GM21825 (cell line): ENCODE measurements at regions not wholly inside any gene's neighbourhood (a gene's known extent, or its start where the extent isn't known, plus 50 kb on each side); places are given as distances from the start of the nearest gene placed in this dataset.

Experiments used
- ATAC-seq: cut with Tn5 transposase; IDR thresholded peaks from one replicate; pipeline ENCODE4 v1.9.1; 2021; ENCODE audit warnings: mild to moderate bottlenecking, moderate library complexity; ENCODE audit not compliant: unreplicated experiment

DNA sequence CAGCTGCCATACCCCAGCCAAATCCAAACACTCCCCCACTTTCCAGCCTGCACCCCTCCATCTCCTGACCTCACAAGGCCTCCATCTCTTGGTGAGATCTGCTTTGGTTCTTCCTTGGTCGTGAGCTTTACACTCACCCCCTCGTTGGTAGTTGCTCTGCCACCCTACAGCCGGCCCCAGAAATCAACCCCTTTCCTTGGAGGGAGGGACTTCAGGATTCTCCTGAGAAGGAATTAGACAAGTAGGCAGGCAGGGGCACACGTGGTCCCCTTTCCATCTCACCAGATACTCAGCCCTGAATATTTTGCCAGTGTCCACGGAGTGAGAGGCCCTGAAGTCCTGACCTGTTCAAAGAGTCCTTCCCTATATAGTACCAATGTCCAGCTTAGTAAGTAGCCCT lies 120.0 kb upstream of the PWP1 start:
- ATAC-seq: no peak

DNA sequence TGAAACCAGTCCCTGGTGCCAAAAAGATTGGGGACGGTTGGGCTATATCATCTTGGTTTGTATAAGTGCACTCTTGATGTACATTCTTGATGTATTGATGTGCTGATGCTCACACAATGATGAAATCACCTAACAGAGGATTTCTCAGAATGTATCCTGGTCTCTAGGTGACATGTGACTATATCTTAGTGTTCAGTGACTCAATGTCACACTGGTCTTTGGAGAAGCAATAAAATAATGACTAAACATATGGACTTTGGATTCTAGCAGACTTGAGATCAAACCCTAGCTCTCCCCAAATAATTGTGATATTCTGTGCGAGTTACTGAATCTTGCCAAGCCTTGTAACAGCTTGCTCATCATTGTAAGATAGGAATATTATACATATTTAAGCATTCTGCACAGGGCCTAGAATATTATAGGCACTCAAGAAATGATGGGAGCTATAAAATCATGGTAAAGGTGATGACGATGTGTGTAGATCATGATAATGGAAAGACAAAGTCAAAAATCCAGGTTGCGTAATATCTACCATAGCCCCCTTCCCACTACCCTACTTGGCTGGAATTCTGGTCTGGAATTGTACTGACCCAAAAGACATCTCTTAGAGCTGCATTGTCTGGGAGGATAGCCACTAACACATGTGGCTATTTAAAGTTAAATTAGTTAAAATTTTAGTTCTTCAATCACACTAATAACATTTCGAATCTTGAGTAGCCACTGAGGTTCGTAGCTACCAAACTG lies 117.6 kb upstream of the PWP1 start:
- ATAC-seq: no peak

DNA sequence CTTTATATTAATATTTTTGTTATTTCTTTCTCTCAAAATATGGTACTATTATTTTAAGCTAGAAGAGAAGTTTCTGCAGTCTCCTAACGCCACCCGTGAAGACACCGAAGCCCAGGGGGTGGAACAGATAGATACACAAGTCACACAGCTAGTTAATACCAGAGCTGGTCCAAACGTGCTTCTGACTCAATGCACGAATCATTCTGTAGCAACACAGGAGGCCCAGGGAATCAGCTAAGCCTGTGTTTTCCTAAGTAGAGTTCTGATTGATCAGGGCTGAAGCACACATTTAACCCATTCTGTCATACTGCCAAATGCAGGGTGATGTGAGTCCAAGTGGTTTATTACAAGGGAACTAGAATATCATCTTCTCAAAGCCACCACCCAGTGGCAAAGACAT lies 116.9 kb upstream of the PWP1 start:
- no peak for ATAC-seq

DNA sequence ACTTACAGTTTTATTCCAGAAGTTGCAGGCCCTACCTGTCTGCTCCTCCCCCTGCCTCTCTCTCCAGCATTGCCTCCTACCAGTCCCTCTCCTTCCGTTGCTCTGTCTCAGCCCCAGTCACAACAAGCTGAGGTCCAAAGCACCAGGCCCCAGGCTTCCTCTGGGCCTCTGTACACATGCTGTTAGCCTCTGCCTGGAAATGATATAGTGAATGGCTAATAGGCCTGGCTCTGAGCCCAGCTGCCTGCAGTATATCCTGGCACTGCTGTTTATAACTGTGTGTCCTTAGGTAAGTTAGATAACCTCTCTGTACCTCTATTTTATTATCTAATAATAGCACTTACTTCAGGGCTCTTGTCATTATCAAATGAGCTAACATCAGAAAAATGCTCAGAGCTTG lies 114.9 kb upstream of the PWP1 start:
- ATAC-seq: no peak

DNA sequence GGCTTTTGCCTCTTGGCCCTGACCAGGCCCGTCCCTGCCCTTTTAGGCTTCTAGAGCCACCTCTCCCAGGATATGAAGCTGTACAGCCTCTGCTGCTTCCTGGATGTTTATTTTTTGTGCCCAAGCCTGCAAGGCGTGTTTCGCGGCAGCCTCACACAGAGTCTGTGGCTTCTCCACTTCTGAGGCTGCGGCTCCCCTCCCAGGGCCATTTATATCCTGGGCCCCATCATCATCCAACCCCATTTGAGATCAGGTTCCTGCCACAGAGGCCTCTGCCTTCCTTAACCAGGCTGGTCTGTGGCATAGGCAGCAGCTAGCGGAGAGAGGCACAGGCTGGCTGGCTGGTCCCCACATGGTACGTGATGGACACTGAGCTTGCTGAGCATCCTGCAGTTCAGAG lies 114.1 kb upstream of the PWP1 start:
- ATAC-seq: no peak

DNA sequence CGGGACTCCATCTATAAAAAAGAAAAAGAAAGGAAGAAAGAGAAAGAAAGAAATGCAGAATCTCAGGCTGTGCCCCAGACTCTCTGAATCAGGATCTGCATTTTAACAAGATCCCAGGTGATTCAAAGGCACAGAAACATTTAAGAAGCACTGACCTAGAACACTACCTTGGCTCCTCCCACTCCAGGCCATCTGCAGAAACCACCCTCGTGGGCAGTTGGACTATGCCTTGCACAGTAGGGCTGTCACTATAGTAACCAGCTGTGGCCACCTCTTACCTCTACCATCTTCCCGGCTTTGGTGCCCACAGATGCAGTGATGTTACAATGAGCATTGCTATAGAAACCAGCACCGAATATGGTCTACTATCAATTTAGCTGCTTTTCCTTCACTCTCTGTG lies 110.9 kb upstream of the PWP1 start:
- no peak for ATAC-seq

DNA sequence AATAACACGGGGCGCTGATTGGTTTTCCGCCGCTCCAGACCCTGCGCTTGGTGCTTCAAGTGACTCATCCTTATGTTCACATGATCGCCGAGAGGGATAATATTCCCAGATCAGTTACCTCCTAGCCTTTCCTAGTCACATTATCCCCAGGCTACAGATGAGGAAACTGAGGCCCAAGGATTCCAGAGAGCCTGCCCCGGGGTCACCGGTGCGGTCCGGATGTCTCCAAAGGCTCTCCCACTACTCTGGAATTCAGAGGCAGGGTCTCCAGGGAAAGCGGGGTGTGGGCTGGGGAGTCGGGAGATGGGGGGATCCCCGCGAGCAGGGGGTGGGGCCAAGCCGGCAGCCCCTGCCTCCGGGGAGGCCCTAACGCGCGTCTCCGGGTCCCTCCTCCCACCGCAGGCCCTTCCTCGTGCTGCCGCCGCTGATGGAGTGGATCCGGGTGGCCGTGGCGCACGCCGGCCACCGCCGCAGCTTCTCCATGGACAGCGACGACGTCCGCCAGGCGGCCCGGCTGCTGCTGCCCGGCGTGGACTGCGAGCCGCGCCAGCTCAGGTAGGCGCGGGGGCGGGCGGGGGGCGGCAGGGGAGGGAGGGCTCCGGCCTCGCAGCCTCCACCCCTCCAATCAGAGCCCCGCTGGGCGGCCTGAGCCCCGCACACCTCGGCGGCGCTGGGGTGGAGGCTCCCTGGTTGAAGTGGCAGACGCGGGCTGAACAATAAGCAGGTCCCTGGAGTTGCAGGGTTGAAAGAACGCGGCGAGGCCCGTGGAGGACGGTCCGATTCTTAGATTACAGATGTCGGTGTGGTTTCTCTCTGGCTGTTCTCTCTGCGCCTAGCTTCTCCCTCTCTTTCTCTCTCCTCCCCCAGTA lies 104.6 kb upstream of the PWP1 start:
- no peak for ATAC-seq

DNA sequence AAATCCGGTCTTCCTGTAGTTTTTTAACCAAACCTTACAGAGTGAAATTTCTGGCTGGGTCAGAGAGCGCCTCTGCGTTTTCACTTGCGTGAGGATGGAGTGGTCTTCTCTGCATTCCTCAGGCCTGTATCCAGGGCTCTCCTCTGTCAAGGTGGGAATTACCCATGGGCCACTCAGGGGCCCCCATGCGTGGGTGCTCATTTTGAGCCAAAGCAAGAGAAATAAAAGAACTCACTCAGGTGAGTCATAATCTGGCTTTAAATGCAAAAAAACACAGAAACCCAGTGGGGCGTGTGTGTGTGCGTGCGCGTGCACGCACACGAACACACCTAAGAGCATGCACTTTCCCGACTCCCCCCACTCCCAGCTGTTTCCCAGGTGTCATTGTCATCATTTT lies 104.0 kb upstream of the PWP1 start:
- no peak for ATAC-seq

DNA sequence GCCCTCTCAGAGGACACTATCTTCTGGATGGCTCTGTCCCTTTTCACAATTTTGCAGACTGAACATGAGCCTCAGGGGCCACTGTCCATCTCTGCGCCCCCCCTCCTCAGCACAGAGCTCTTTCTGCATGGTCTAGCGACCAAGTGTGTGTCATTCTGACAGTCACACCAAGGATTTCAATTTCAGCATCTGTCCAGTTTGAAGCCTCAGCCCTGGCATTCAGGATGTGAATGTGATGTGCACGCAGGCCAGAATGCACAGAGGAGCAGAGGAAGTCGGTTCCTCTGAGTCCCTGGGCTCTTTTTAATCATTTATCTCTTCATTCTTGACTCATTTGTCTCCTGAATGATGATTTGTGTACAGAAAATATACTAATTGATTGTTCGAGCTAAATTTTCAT lies 102.0 kb upstream of the PWP1 start:
- no peak for ATAC-seq

DNA sequence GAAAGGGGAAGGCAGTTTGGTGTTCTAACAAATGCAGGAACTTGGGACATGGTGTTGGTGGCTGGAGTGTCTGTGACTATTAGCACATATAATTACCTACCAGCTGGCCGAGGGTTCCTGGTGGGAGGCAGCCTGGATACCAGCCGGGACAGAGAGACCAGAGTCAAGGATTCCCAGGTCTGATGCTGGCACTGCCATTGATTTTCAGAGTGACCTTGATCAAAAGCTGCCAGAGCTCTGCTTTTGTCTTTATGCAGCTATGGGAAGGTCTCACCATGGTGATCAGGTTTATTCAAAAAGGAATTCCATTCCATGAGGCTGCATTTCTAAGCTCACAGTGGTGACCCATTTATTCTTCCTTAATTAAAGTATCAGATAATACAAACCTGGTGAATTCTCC lies 101.0 kb upstream of the PWP1 start:
- no peak for ATAC-seq

DNA sequence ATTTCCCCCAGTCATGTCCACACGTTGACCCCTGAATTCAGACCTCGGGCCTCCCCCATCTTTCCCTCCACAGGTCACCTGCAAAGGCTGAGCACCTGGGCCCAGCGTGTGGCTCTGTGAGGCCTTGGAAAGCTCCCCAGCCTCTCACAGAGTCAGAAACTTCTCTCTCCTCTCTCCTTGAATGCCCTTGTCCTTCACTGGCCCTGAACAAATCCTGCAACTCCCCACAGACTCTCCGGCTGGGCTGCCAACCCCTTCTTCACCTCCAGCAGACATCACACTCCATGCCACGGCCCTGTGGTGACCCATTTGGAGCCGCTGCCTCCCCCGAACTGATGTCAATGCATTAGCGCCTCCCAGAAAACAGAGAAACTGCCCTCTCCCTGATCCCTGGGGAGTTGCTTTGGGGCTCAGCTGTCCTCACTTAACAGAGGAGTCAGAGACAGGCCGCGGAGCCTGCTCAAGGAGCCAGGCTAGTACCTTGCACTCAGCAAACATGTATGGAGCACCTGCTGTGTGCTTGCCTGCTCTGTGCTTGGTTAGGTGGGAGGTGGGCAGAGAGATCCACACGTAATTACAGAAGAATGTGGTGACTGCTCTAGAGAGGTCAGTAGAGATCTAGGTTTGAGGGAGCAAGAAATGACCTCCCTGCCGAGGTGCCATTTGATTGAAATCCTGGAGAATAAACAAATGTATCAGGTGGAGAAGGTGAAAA lies 99.2 kb upstream of the PWP1 start:
- ATAC-seq: no peak

DNA sequence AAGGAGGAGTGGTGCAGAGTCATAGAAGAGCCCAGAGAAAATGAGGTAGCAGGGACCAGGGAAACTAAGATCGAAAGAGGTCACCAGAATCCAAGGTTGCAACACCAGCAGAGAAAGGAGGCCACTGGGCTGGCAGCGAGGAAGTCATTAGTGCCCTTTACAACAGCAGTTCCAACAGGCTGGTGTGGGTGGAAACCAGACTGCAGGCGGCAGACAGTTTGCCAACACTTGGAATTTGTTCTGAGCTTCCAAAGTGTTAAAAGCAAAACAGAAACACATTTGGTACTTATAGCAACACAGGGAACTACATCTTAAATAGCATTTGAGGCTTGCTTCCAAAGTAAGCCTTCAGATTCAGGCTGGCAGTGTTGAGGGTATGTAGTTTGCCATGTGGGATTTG lies 95.2 kb upstream of the PWP1 start:
- no peak for ATAC-seq

DNA sequence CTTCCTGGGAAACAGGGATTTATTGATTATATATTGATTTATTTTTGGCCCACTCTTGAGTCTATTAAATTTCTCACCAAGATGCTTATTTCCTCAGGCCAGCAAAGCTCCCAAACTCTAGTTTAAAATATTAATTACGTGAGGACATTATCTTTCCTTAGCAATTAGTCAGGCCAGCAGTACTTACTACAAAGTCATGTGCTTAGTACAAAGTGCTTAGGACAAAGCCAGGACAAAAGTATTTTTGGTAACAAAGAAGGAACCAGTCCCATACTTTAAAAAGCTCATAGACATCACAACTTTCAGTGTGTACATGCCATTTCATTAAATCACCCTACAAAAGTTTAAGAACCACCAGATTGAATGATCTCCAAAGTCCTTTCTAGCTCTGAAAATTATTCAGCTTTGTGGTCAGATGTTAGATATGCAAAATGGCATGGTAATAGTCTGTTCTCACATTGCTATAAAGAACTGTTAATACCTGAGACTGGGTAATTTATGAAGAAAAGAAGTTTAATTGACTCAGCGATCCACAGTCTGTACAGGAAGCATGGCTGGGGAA lies 94.7 kb upstream of the PWP1 start:
- no peak for ATAC-seq

DNA sequence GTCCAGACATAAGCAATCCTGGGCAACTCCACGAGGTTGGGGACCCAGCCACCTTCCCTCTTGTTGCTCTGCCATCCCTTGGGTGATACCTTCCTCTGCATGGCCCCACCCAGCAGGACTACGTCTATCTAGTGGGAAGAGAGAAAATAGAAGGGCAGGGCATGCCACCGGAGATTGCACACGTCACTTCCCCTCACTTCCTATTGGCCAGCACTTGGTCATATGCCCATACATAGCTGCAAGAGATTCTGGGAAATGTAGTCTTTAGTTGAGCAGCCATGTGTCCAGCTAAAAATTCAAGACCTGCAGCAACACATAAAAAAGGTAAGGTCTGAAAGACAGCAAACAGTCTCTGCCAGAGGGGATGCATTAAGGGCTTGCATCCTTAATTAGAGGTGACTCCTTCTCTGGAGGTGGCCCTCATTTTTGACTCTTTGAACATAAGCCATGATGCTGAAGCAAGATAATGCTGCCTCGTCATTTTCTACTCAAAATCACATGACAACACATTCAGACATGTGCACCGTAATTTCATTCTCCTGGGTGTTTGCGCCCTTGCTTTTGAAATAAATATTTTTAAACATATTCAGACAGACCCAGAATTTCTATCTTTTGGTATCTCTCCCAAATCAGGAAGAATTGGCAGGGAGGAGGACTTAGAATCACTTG lies 91.8 kb upstream of the PWP1 start:
- no peak for ATAC-seq

DNA sequence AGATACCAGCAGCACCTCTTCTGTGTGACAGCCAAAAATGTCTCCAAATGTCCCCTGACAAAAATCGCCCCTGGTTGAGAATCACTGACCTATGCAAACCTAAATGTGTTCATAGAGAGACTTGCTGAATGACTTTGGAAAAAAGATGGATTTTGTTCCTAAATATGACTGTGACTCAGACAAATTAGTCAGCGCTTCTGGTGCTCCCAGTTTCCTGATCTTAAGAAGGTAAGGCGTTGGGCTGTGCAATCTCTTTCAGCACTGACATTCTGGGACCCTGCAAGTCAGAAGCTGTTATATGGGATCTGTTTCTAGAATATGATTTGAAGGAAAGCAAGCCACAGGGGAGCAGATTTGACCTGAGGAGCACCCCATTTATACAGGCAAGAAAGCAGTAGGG lies 90.6 kb upstream of the PWP1 start:
- no peak for ATAC-seq

DNA sequence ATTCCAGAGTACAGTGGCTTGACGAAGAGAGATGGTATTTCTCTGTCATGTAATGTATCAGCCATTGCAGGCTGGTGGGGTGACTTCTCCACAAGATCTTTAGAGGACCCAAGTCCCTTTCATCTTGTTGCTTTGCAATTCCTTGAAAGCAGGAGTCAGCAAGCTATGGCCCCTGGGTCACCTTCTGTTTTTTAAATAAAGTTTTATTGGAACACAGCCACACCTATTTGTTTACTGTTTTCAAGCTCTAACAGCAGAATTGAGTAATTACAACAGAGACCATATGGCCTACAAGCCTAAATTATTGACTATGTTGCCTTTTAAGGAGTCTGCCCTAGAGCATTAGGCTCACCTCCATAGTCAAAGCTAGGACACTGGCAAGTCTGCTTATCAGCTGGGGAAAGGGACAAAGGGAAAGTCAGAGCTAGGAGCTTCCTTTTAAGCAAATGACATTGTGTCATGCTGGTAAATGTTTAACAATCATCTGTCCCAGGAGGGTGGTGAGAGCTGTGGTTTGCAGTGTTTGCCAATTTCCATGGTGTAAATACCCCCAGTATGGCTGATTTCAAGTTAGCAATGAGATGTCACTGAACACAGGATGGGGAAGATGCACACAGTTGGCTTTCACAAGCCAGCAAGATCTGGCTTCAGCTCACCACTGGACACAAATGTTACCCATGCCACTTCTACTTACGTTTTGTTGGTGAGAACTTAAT lies 87.7 kb upstream of the PWP1 start:
- ATAC-seq: no peak

DNA sequence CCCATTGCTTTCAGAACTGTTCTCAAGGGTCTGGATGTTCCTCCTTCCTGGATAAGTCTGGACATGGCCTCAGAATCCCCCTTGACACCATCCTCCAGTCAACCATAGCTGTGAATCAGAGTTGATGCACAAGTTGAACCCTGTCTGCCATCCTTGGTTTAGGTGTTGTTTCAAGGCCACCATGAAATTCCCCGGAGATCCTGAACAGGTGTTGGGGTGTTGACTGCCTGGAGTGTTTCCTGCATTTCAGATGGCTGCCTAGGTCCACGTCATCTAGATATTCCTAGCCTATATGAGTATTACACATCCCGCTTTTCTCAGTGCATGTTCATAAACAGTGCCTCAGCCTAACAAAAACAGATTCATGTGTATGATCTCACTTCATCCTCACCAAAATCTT lies 86.7 kb upstream of the PWP1 start:
- no peak for ATAC-seq

DNA sequence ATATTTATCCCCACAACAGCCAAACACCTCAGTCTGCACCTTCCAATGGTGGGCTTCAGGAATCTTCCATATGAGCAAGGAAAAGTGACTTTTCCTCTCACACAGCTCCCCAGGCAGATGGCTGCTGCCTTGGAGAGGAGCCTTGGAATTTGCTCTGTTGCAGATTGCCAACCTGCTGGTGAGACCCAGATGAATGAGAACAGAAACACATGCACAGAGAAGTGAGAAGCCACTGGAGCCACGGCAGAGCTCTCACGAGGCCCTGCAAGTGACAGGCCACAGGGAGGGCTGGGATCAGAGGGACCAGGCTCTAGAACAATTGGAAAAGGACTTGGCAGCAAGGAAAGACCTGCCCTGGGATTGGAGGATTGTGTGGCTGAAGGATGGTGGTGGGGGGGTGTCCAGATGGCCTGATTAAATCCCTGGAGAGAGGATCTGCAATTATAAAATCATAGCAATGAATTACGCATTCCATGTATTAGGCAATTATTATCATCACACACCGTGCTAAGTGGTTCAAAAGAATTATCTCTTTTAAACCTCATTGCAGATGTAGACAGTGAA lies 84.9 kb upstream of the PWP1 start:
- no peak for ATAC-seq

DNA sequence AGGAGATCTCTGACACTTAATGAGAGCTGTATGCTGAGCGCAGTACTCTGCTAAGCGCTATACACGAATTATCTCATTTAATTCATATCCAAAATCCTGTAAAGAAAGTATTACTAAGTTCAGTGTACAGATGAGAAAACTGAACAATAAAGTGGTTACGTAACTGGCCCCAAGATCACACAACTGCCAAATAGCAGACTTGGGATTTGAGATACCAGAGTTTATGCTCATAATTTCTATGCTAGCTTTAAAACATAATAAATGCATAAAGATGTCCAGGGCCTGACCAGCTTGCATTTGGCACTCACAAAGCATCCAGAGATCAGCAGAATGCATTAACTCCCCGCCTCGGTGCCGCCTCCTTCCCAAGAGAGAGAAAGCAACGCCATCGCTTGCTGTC lies 83.2 kb upstream of the PWP1 start:
- no peak for ATAC-seq

DNA sequence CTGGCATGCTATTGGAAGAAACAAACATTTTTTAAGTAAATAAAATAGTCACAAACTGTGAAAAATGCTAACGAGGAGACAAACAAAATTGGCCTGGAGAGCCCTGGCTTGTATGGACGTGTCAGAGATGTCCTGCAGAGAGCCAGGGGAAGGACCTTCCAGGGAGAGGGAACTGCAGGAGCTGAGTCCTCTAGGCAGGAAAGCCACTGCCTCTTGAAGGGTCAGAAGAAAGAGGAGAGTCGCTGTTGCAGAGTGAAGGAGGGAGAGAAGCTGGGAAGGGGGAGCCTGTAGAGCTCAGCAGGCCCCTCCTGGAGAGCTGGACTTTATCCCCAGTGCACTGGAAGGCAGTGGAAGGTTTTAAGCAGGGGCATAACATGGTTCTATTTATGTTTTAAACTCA lies 80.3 kb upstream of the PWP1 start:
- ATAC-seq: no peak
